H1 (cell line): ENCODE measurements at regions not wholly inside any gene's neighbourhood (a gene's known extent, or its start where the extent isn't known, plus 50 kb on each side); places are given as distances from the start of the nearest gene placed in this dataset.

Source experiments
- TF ChIP-seq, protein P1 (sequence below), 3 experiments: IDR thresholded peaks; 1 replicate in 2 of 3; 2 replicates in 1 of 3; pipeline versions ENCODE4 v1.5.1 to v1.6.1; 2011; ENCODE audit warnings: low read length in 3 of 3, mild to moderate bottlenecking in 3 of 3, inconsistent platforms in 2 of 3, low read depth in 1 of 3, moderate library complexity in 1 of 3; ENCODE audit not compliant: insufficient read depth in 1 of 3; ENCODE audit errors: control extremely low read depth in 1 of 3

DNA sequence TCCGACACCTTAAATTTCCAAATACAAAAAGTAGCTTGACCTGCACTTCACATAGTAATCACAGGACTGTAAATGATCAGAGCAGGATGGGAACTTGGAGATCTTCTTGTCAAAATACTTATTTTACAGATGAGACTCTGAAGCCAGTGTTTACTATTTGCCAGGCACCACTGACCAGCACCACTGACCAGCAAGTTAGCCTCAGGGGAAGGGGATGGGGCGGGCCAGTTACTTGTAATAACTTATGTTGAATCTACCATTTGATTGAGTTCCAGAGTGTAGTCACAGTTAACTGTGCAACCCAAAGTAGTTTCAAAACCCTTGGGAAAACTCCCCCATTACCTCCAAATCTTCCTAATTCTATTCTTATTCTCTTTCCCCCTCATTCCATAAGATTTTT is 278.4 kb downstream of the PCNX1 start (continued):
- TF ChIP-seq, protein P1, sequence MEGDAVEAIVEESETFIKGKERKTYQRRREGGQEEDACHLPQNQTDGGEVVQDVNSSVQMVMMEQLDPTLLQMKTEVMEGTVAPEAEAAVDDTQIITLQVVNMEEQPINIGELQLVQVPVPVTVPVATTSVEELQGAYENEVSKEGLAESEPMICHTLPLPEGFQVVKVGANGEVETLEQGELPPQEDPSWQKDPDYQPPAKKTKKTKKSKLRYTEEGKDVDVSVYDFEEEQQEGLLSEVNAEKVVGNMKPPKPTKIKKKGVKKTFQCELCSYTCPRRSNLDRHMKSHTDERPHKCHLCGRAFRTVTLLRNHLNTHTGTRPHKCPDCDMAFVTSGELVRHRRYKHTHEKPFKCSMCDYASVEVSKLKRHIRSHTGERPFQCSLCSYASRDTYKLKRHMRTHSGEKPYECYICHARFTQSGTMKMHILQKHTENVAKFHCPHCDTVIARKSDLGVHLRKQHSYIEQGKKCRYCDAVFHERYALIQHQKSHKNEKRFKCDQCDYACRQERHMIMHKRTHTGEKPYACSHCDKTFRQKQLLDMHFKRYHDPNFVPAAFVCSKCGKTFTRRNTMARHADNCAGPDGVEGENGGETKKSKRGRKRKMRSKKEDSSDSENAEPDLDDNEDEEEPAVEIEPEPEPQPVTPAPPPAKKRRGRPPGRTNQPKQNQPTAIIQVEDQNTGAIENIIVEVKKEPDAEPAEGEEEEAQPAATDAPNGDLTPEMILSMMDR (IDR thresholded peaks at IDR 0.05; ENCODE audit: control extremely low read depth in 1 of 3, insufficient read depth in 1 of 3, low read depth in 1 of 3, low read length in 3 of 3): no peak
